GM19351 (cell line): ENCODE measurements at regions not wholly inside any gene's neighbourhood (a gene's known extent, or its start where the extent isn't known, plus 50 kb on each side); places are given as distances from the start of the nearest gene placed in this dataset.

Experiments used
- ATAC-seq: cut with Tn5 transposase; IDR thresholded peaks from one replicate; pipeline ENCODE4 v1.9.1; 2021; ENCODE audit warnings: mild to moderate bottlenecking, moderate library complexity; ENCODE audit not compliant: unreplicated experiment

GRCh38 chr4:124262211-124263179 is 450.0 kb downstream of the ANKRD50 start:
- ATAC-seq = peak; percentile 96

- no peak for ATAC-seq
Observed at GRCh38 chr4:124265701-124266100, 446.8 kb downstream of the ANKRD50 start.

- ATAC-seq = no peak
Observed at GRCh38 chr4:124266721-124267120, 445.8 kb downstream of the ANKRD50 start.

- no peak for ATAC-seq
Observed at GRCh38 chr4:124276461-124276860, 436.1 kb downstream of the ANKRD50 start.

GRCh38 chr4:124277691-124278090 is 434.8 kb downstream of the ANKRD50 start:
- no peak for ATAC-seq

GRCh38 chr4:124278477-124278876 is 434.1 kb downstream of the ANKRD50 start:
- no peak for ATAC-seq

GRCh38 chr4:124279741-124280140 is 432.8 kb downstream of the ANKRD50 start:
- ATAC-seq = no peak

GRCh38 chr4:124282301-124282898 is 430.1 kb downstream of the ANKRD50 start:
- no peak for ATAC-seq

- no peak for ATAC-seq
Observed at GRCh38 chr4:124288706-124289486, 423.6 kb downstream of the ANKRD50 start.

GRCh38 chr4:124290678-124291077 is 421.9 kb downstream of the ANKRD50 start:
- no peak for ATAC-seq

- ATAC-seq = no peak
Observed at GRCh38 chr4:124295413-124295812, 417.1 kb downstream of the ANKRD50 start.

GRCh38 chr4:124304941-124305340 is 407.6 kb downstream of the ANKRD50 start:
- ATAC-seq = no peak

- ATAC-seq = no peak
Observed at GRCh38 chr4:124306352-124306751, 406.2 kb downstream of the ANKRD50 start.

- no peak for ATAC-seq
Observed at GRCh38 chr4:124307143-124307542, 405.4 kb downstream of the ANKRD50 start.

- no peak for ATAC-seq
Observed at GRCh38 chr4:124318292-124318691, 394.2 kb downstream of the ANKRD50 start.

- ATAC-seq = no peak
Observed at GRCh38 chr4:124321364-124321763, 391.2 kb downstream of the ANKRD50 start.

GRCh38 chr4:124322234-124323065 is 390.1 kb downstream of the ANKRD50 start:
- peak; percentile 66 for ATAC-seq

GRCh38 chr4:124325690-124326089 is 386.8 kb downstream of the ANKRD50 start:
- no peak for ATAC-seq

- ATAC-seq = no peak
Observed at GRCh38 chr4:124329134-124329533, 383.4 kb downstream of the ANKRD50 start.

- no peak for ATAC-seq
Observed at GRCh38 chr4:124330045-124330444, 382.5 kb downstream of the ANKRD50 start.
